ENCODE measurements at regions not wholly inside any gene's neighbourhood (a gene's known extent, or its start where the extent isn't known, plus 50 kb on each side); places are given as distances from the start of the nearest gene placed in this dataset.

GRCh38 chr5:67702008-67702407 is 505.4 kb upstream of the CD180 start:
- no peak for DNase-seq
- Mint-ChIP-seq H3K4me1 (no peaks in the 10 kb centered on the region), H3K4me3 (no peak overlapping the region), H3K9me3 (peaks cover 11% of the 10 kb centered on the region), H3K27ac (no peak overlapping the region), H3K27me3 (peaks cover 4% of the 10 kb centered on the region), H3K36me3 (ENCODE audit: low read depth) (no peaks in the 10 kb centered on the region)
- POLR2A ChIA-PET = no interaction called here
- CTCF ChIA-PET = no interaction called here

GRCh38 chr5:67699560-67699959 is 503.0 kb upstream of the CD180 start:
- CTCF ChIA-PET = interaction anchor here (0.5 kb wide), 1 partner anchor 9 kb away, joined by 4 read pairs; no protein-coding TSS in a partner anchor
- Mint-ChIP-seq H3K9me3 (peaks cover 7% of the 10 kb centered on the region), H3K27me3 (peaks cover 4% of the 10 kb centered on the region), H3K27ac (no peak overlapping the region), H3K36me3 (ENCODE audit: low read depth) (no peaks in the 10 kb centered on the region), H3K4me1 (no peaks in the 10 kb centered on the region), H3K4me3 (no peak overlapping the region)
- no peak for DNase-seq
- POLR2A ChIA-PET = no interaction called here

- Mint-ChIP-seq H3K9me3 (no peaks in the 10 kb centered on the region), H3K27ac (no peak overlapping the region), H3K4me3 (no peak overlapping the region), H3K27me3 (peaks cover 4% of the 10 kb centered on the region), H3K4me1 (no peaks in the 10 kb centered on the region), H3K36me3 (ENCODE audit: low read depth) (no peaks in the 10 kb centered on the region)
- no peak for DNase-seq
- ChIA-PET CTCF (no interaction called here), POLR2A (no interaction called here)
Observed at GRCh38 chr5:67696446-67696845, 499.8 kb upstream of the CD180 start.

- Mint-ChIP-seq H3K27me3 (peaks cover 4% of the 10 kb centered on the region), H3K4me1 (no peaks in the 10 kb centered on the region), H3K9me3 (no peaks in the 10 kb centered on the region), H3K36me3 (ENCODE audit: low read depth) (no peaks in the 10 kb centered on the region), H3K4me3 (no peak overlapping the region), H3K27ac (no peak overlapping the region)
- DNase-seq = no peak
- CTCF ChIA-PET = no interaction called here
- POLR2A ChIA-PET = no interaction called here
Observed at GRCh38 chr5:67695369-67695768, 498.8 kb upstream of the CD180 start.

- Mint-ChIP-seq H3K4me3 (no peak overlapping the region), H3K36me3 (ENCODE audit: low read depth) (no peaks in the 10 kb centered on the region), H3K27me3 (peaks cover 4% of the 10 kb centered on the region), H3K4me1 (no peaks in the 10 kb centered on the region), H3K9me3 (no peaks in the 10 kb centered on the region), H3K27ac (no peak overlapping the region)
- POLR2A ChIA-PET = no interaction called here
- CTCF ChIA-PET = no interaction called here
- no peak for DNase-seq
Observed at GRCh38 chr5:67694810-67695191, 498.2 kb upstream of the CD180 start.

GRCh38 chr5:67693956-67694809 is 497.6 kb upstream of the CD180 start:
- DNase-seq = no peak
- H3K4me1 Mint-ChIP-seq = no peaks in the 10 kb centered on the region
- H3K27me3 Mint-ChIP-seq = peaks cover 4% of the 10 kb centered on the region

GRCh38 chr5:67686746-67687145 is 490.1 kb upstream of the CD180 start:
- Mint-ChIP-seq H3K9me3 (no peaks in the 10 kb centered on the region), H3K27ac (no peak overlapping the region), H3K4me1 (no peaks in the 10 kb centered on the region), H3K4me3 (no peak overlapping the region), H3K27me3 (no peaks in the 10 kb centered on the region), H3K36me3 (ENCODE audit: low read depth) (no peaks in the 10 kb centered on the region)
- DNase-seq = no peak
- ChIA-PET POLR2A (no interaction called here), CTCF (no interaction called here)

More at GRCh38 chr5:67693956-67694809, 497.6 kb upstream of the CD180 start:
- H3K4me3 Mint-ChIP-seq = no peak overlapping the region
- POLR2A ChIA-PET = no interaction called here
- CTCF ChIA-PET = no interaction called here
- no peaks in the 10 kb centered on the region for H3K9me3 Mint-ChIP-seq
- H3K27ac Mint-ChIP-seq = no peak overlapping the region
- no peaks in the 10 kb centered on the region for H3K36me3 Mint-ChIP-seq (ENCODE audit: low read depth)

GRCh38 chr5:67681703-67682102 is 485.1 kb upstream of the CD180 start:
- no peaks in the 10 kb centered on the region for H3K4me1 Mint-ChIP-seq
- POLR2A ChIA-PET = no interaction called here
- H3K36me3 Mint-ChIP-seq (ENCODE audit: low read depth) = no peaks in the 10 kb centered on the region
- CTCF ChIA-PET = no interaction called here
- no peaks in the 10 kb centered on the region for H3K27me3 Mint-ChIP-seq
- no peak overlapping the region for H3K4me3 Mint-ChIP-seq
- H3K27ac Mint-ChIP-seq = no peak overlapping the region
- no peaks in the 10 kb centered on the region for H3K9me3 Mint-ChIP-seq
- no peak for DNase-seq

- no peaks in the 10 kb centered on the region for H3K27me3 Mint-ChIP-seq
- H3K4me3 Mint-ChIP-seq = no peak overlapping the region
- no peaks in the 10 kb centered on the region for H3K9me3 Mint-ChIP-seq
- no peaks in the 10 kb centered on the region for H3K4me1 Mint-ChIP-seq
- no peaks in the 10 kb centered on the region for H3K36me3 Mint-ChIP-seq (ENCODE audit: low read depth)
- POLR2A ChIA-PET = no interaction called here
- no peak for DNase-seq
- CTCF ChIA-PET = no interaction called here
- no peak overlapping the region for H3K27ac Mint-ChIP-seq
Observed at GRCh38 chr5:67680099-67680498, 483.5 kb upstream of the CD180 start.

GRCh38 chr5:67679184-67679841 is 482.7 kb upstream of the CD180 start:
- Mint-ChIP-seq H3K36me3 (ENCODE audit: low read depth) (no peaks in the 10 kb centered on the region), H3K27me3 (peaks cover 2% of the 10 kb centered on the region), H3K27ac (no peak overlapping the region), H3K4me3 (no peak overlapping the region), H3K4me1 (no peaks in the 10 kb centered on the region), H3K9me3 (no peaks in the 10 kb centered on the region)
- CTCF ChIA-PET = no interaction called here
- POLR2A ChIA-PET = no interaction called here
- no peak for DNase-seq

GRCh38 chr5:67678594-67678993 is 482.0 kb upstream of the CD180 start:
- Mint-ChIP-seq H3K4me3 (no peak overlapping the region), H3K27ac (no peak overlapping the region), H3K27me3 (peaks cover 2% of the 10 kb centered on the region), H3K9me3 (no peaks in the 10 kb centered on the region), H3K4me1 (no peaks in the 10 kb centered on the region), H3K36me3 (ENCODE audit: low read depth) (no peaks in the 10 kb centered on the region)
- DNase-seq = no peak
- ChIA-PET CTCF (no interaction called here), POLR2A (no interaction called here)

- peaks cover 2% of the 10 kb centered on the region for H3K27me3 Mint-ChIP-seq
- no peaks in the 10 kb centered on the region for H3K36me3 Mint-ChIP-seq (ENCODE audit: low read depth)
- no peak overlapping the region for H3K27ac Mint-ChIP-seq
- H3K4me1 Mint-ChIP-seq = no peaks in the 10 kb centered on the region
- ChIA-PET CTCF (no interaction called here), POLR2A (no interaction called here)
- H3K4me3 Mint-ChIP-seq = no peak overlapping the region
- H3K9me3 Mint-ChIP-seq = no peaks in the 10 kb centered on the region
- DNase-seq = no peak
Observed at GRCh38 chr5:67677422-67677970, 480.9 kb upstream of the CD180 start.

GRCh38 chr5:67676863-67677262 is 480.3 kb upstream of the CD180 start:
- peaks cover 2% of the 10 kb centered on the region for H3K27me3 Mint-ChIP-seq

GRCh38 chr5:67674159-67674655 is 477.6 kb upstream of the CD180 start:
- peaks cover 2% of the 10 kb centered on the region for H3K27me3 Mint-ChIP-seq
- H3K4me3 Mint-ChIP-seq = no peak overlapping the region
- no peaks in the 10 kb centered on the region for H3K4me1 Mint-ChIP-seq
- no peaks in the 10 kb centered on the region for H3K9me3 Mint-ChIP-seq
- CTCF ChIA-PET = no interaction called here
- POLR2A ChIA-PET = no interaction called here
- no peaks in the 10 kb centered on the region for H3K36me3 Mint-ChIP-seq (ENCODE audit: low read depth)
- DNase-seq = no peak
- no peak overlapping the region for H3K27ac Mint-ChIP-seq

More at GRCh38 chr5:67676863-67677262, 480.3 kb upstream of the CD180 start:
- no peaks in the 10 kb centered on the region for H3K4me1 Mint-ChIP-seq
- no peak overlapping the region for H3K4me3 Mint-ChIP-seq
- H3K36me3 Mint-ChIP-seq (ENCODE audit: low read depth) = no peaks in the 10 kb centered on the region
- ChIA-PET POLR2A (no interaction called here), CTCF (no interaction called here)
- H3K9me3 Mint-ChIP-seq = no peaks in the 10 kb centered on the region
- DNase-seq = no peak
- H3K27ac Mint-ChIP-seq = no peak overlapping the region
